H1 (cell line): ENCODE measurements at regions not wholly inside any gene's neighbourhood (a gene's known extent, or its start where the extent isn't known, plus 50 kb on each side); places are given as distances from the start of the nearest gene placed in this dataset.

ENCODE experiments used
- CTCF ChIA-PET: fragments of 300-600 bp; sonication (Branson Sonifier 250); formaldehyde crosslinking; loops from one replicate; lab custom pipeline; 2021; ENCODE audit not compliant: partially characterized antibody; lab: Charles Lee
- POLR2A ChIA-PET: fragments of 300-600 bp; sonication (Branson Sonifier 250); formaldehyde crosslinking; loops from one replicate; lab custom pipeline; 2021; ENCODE audit warnings: inconsistent platforms; ENCODE audit not compliant: partially characterized antibody; lab: Charles Lee
- DNase-seq, 2 experiments: peaks; one replicate each; pipeline versions ENCODE4 v3.0.0 to v3.0.0-alpha.2; 2010 to 2022; ENCODE audit warnings: low spot score in 2 of 2, low read depth in 1 of 2, mixed read lengths in 1 of 2
- FAIRE-seq: peaks from 2 replicates; lab custom pipeline; 2011; peaks lifted over from hg19 to GRCh38; lab: Jason Lieb, UNC
- H2AFZ ChIP-seq: 2 replicates; pipeline ENCODE4 v1.8.1; 2012; ENCODE audit warnings: low read length, inconsistent platforms
- H2AK5ac ChIP-seq: 2 replicates; pipeline ENCODE4 v1.6.1; 2013; ENCODE audit warnings: low read depth, low read length
- H2BK120ac ChIP-seq: replicated peaks from 2 replicates; pipeline ENCODE3; 2013; ENCODE audit warnings: low read depth, low read length, inconsistent platforms
- H2BK12ac ChIP-seq: 2 replicates; pipeline ENCODE4 v1.6.1; 2013; ENCODE audit warnings: low read depth, low read length
- H2BK15ac ChIP-seq: 2 replicates; pipeline ENCODE4 v1.6.1; 2013; ENCODE audit warnings: low read length
- H2BK20ac ChIP-seq: 2 replicates; pipeline ENCODE4 v1.6.1; 2013; ENCODE audit warnings: low read length
- H2BK5ac ChIP-seq: 2 replicates; pipeline ENCODE4 v1.6.1; 2013; ENCODE audit warnings: low read depth, low read length
- H3K14ac ChIP-seq: 2 replicates; pipeline ENCODE4 v1.6.1; 2013; ENCODE audit warnings: inconsistent platforms; ENCODE audit not compliant: insufficient read length
- H3K18ac ChIP-seq: 2 replicates; pipeline ENCODE4 v1.6.1; 2013; ENCODE audit warnings: low read length; ENCODE audit errors: extremely low read depth
- H3K23ac ChIP-seq: 2 replicates; pipeline ENCODE4 v1.6.1; 2013; ENCODE audit warnings: inconsistent platforms; ENCODE audit not compliant: insufficient read length
- H3K23me2 ChIP-seq: 2 replicates; pipeline ENCODE4 v1.6.1; 2013; ENCODE audit warnings: low read depth, low read length
- H3K27ac ChIP-seq: 2 replicates; pipeline ENCODE4 v1.6.1; 2011; ENCODE audit warnings: low read depth, low read length, inconsistent platforms
- H3K27me3 ChIP-seq, 4 experiments: replicated peaks in 1 of 4; 1 replicate in 1 of 4; 2 replicates in 3 of 4; pipeline versions ENCODE4 v1.6.1 to v1.8.1; 2011 to 2013; ENCODE audit warnings: low read length in 3 of 4, mild to moderate bottlenecking in 3 of 4, inconsistent platforms in 2 of 4, mixed read lengths in 2 of 4, moderate library complexity in 1 of 4; ENCODE audit not compliant: control insufficient read depth in 3 of 4, insufficient read depth in 3 of 4; ENCODE audit errors: extremely low read depth in 1 of 4
- H3K36me3 ChIP-seq, 4 experiments: 2 replicates each; pipeline versions ENCODE4 v1.6.1 to v1.8.1; 2011 to 2013; ENCODE audit warnings: mild to moderate bottlenecking in 4 of 4, low read length in 3 of 4, moderate library complexity in 2 of 4, control low read depth in 1 of 4, inconsistent platforms in 1 of 4; ENCODE audit not compliant: insufficient read depth in 4 of 4, control insufficient read depth in 2 of 4
- H3K4ac ChIP-seq: replicated peaks from 2 replicates; pipeline ENCODE3; 2013; ENCODE audit warnings: low read length, low read depth, mixed read lengths, inconsistent platforms; ENCODE audit not compliant: insufficient read length
- H3K4me1 ChIP-seq, 4 experiments: replicated peaks in 1 of 4; 1 replicate in 1 of 4; 2 replicates in 3 of 4; pipeline versions ENCODE4 v1.6.1 to v1.8.1; 2011 to 2013; ENCODE audit warnings: low read length in 3 of 4, inconsistent platforms in 2 of 4, mixed read lengths in 1 of 4; ENCODE audit not compliant: insufficient read depth in 4 of 4, control insufficient read depth in 3 of 4
- H3K4me2 ChIP-seq, 2 experiments: 2 replicates each; pipeline versions ENCODE4 v1.6.1 to v1.8.1; 2011 to 2013; ENCODE audit warnings: low read depth in 2 of 2, low read length in 2 of 2, control low read depth in 1 of 2, inconsistent platforms in 1 of 2, mild to moderate bottlenecking in 1 of 2; ENCODE audit not compliant: insufficient read depth in 1 of 2
- H3K4me3 ChIP-seq, 4 experiments: fragments of 200-600, 300-600 bp in 1 of 4; sonication (generic), shearing (Covaris generic), sonication (Bioruptor Twin) in 1 of 4; 2 replicates each; pipeline versions ENCODE4 v1.5.1 to v1.8.1; 2011 to 2016; ENCODE audit warnings: low read length in 4 of 4, low read depth in 3 of 4, control low read depth in 2 of 4, inconsistent platforms in 2 of 4, mild to moderate bottlenecking in 2 of 4, mixed read lengths in 1 of 4, moderate library complexity in 1 of 4; ENCODE audit not compliant: insufficient read depth in 2 of 4; ENCODE audit errors: extremely low read depth in 1 of 4
- H3K56ac ChIP-seq: replicated peaks from 2 replicates; pipeline ENCODE3; 2013; ENCODE audit warnings: low read depth, mild to moderate bottlenecking, mixed read lengths, low read length, inconsistent platforms; ENCODE audit not compliant: insufficient read length
- H3K79me1 ChIP-seq: 2 replicates; pipeline ENCODE4 v1.6.1; 2013; ENCODE audit warnings: low read depth, low read length, control low read depth
- H3K79me2 ChIP-seq, 2 experiments: 2 replicates each; pipeline versions ENCODE4 v1.6.1 to v1.8.1; 2012 to 2013; ENCODE audit warnings: low read length in 2 of 2, mild to moderate bottlenecking in 2 of 2, inconsistent platforms in 1 of 2; ENCODE audit not compliant: insufficient read depth in 2 of 2, control insufficient read depth in 1 of 2
- H3K9ac ChIP-seq, 4 experiments: replicated peaks in 1 of 4; 1 replicate in 1 of 4; 2 replicates in 3 of 4; pipeline versions ENCODE4 v1.6.1 to v1.8.1; 2011 to 2013; ENCODE audit warnings: low read depth in 3 of 4, low read length in 3 of 4, control low read depth in 2 of 4, mild to moderate bottlenecking in 2 of 4, moderate library complexity in 2 of 4, inconsistent platforms in 1 of 4; ENCODE audit errors: extremely low read depth in 1 of 4
- H3K9me3 ChIP-seq, 2 experiments: 2 replicates each; pipeline versions ENCODE4 v1.6.1 to v1.8.1; 2012 to 2013; ENCODE audit warnings: mild to moderate bottlenecking in 2 of 2, moderate library complexity in 2 of 2, control low read depth in 1 of 2, inconsistent platforms in 1 of 2, low read depth in 1 of 2, low read length in 1 of 2, mixed read lengths in 1 of 2; ENCODE audit not compliant: insufficient read depth in 2 of 2
- H4K20me1 ChIP-seq, 2 experiments: replicated peaks in 1 of 2; 2 replicates each; pipeline versions ENCODE3 to v1.8.1; 2011 to 2013; ENCODE audit warnings: inconsistent platforms in 2 of 2, low read length in 2 of 2, mild to moderate bottlenecking in 1 of 2; ENCODE audit not compliant: insufficient read depth in 2 of 2, control insufficient read depth in 1 of 2
- H4K5ac ChIP-seq: 2 replicates; pipeline ENCODE4 v1.6.1; 2013; ENCODE audit warnings: low read length, low read depth, mixed read lengths, inconsistent platforms; ENCODE audit not compliant: insufficient read length
- H4K8ac ChIP-seq: 2 replicates; pipeline ENCODE4 v1.8.0; 2013; ENCODE audit warnings: mild to moderate bottlenecking, moderate library complexity, low read length, inconsistent platforms; ENCODE audit not compliant: insufficient read depth; ENCODE audit errors: extremely low read depth
- H4K91ac ChIP-seq: replicated peaks from 2 replicates; pipeline ENCODE3; 2013; ENCODE audit warnings: low read length, mixed read lengths, inconsistent platforms; ENCODE audit not compliant: insufficient read length
- CHD1 ChIP-seq: IDR thresholded peaks from 2 replicates; pipeline ENCODE4 v1.6.1; 2012; ENCODE audit warnings: low read depth, low read length, improper control_type of control experiment
- CTBP2 ChIP-seq: IDR thresholded peaks from 2 replicates; pipeline ENCODE4 v1.7.0; 2011; ENCODE audit warnings: borderline replicate concordance, mild to moderate bottlenecking, moderate library complexity, mixed read lengths, low read length; ENCODE audit not compliant: insufficient read depth, insufficient read length
- E2F6 ChIP-seq: IDR thresholded peaks from 2 replicates; pipeline ENCODE4 v1.6.1; 2012; ENCODE audit warnings: inconsistent platforms
- GABPA ChIP-seq: IDR thresholded peaks from 2 replicates; pipeline ENCODE4 v1.6.1; 2011; ENCODE audit warnings: mild to moderate bottlenecking, low read length, moderate library complexity, borderline replicate concordance; ENCODE audit not compliant: insufficient read depth
- GTF2F1 ChIP-seq: IDR thresholded peaks from 2 replicates; pipeline ENCODE4 v1.6.1; 2012; ENCODE audit warnings: low read depth, low read length, improper control_type of control experiment, borderline replicate concordance
- JUN ChIP-seq: IDR thresholded peaks from 2 replicates; pipeline ENCODE4 v1.6.1; 2011; ENCODE audit warnings: low read depth, mild to moderate bottlenecking, improper control_type of control experiment, low read length
- RXRA ChIP-seq: IDR thresholded peaks from 2 replicates; pipeline ENCODE4 v1.6.1; 2011; ENCODE audit warnings: low read depth, mild to moderate bottlenecking, low read length, moderate library complexity; ENCODE audit not compliant: insufficient read depth
- WGBS, 2 experiments: shearing (Covaris generic) in 1 of 2; methylation state at CpG; one replicate each; pipeline versions ENCODE4 v1.1.6 to v1.1.7; 2013 to 2015; ENCODE audit warnings: low lambda C conversion rate in 2 of 2, mixed read lengths in 2 of 2, inconsistent platforms in 1 of 2, low coverage in 1 of 2, missing lambda C conversion rate in 1 of 2; ENCODE audit not compliant: insufficient replicate concordance in 2 of 2, insufficient coverage in 1 of 2, insufficient read length in 1 of 2; ENCODE audit errors: extremely low coverage in 1 of 2, missing lambda C conversion rate in 1 of 2; 5-methylcytosine and 5-hydroxymethylcytosine counted together

GRCh38 chr3:145533696-145534095 lies 627.3 kb downstream of the PLOD2 start:
- Histone ChIP-seq H3K56ac (no peak overlapping the region), H3K23ac (no peak overlapping the region), H3K23me2 (no peaks in the 10 kb centered on the region), H2BK12ac (no peak overlapping the region), H3K4me2 (no peak overlapping the region), H3K14ac (no peak overlapping the region), H3K18ac (no peak overlapping the region), H4K20me1 (no peaks in the 10 kb centered on the region), H2AK5ac (no peak overlapping the region), H4K91ac (no peak overlapping the region), H4K8ac (no peak overlapping the region), H4K5ac (no peak overlapping the region), H2AFZ (no peak overlapping the region), H2BK5ac (no peak overlapping the region), H2BK15ac (no peak overlapping the region), H3K9me3 (no peaks in the 10 kb centered on the region), H2BK20ac (no peak overlapping the region), H3K9ac (no peak overlapping the region), H3K79me1 (no peaks in the 10 kb centered on the region), H3K4me3 (no peak overlapping the region), H3K36me3 (no peaks in the 10 kb centered on the region), H3K4ac (no peak overlapping the region), H3K79me2 (no peaks in the 10 kb centered on the region), H3K4me1 (no peaks in the 10 kb centered on the region; a peak in 1 of 7 replicates), H2BK120ac (no peak overlapping the region), H3K27ac (no peak overlapping the region), H3K27me3 (no peaks in the 10 kb centered on the region)
- WGBS, 2 experiments: 71% methylated on average over 1 of the region's 1 CpG; no CpG with 5 or more reads in 1 of the 2 experiments
- no peak for TF ChIP-seq JUN
- no peak for TF ChIP-seq E2F6
- TF ChIP-seq CTBP2: no peak
- TF ChIP-seq GABPA: no peak
- TF ChIP-seq RXRA: no peak
- no peak for TF ChIP-seq GTF2F1
- no peak for TF ChIP-seq CHD1
- DNase-seq: no peak
- ChIA-PET CTCF (no interaction called here), POLR2A (no interaction called here)
- FAIRE-seq: no peak
